ENCODE measurements at regions not wholly inside any gene's neighbourhood (a gene's known extent, or its start where the extent isn't known, plus 50 kb on each side); places are given as distances from the start of the nearest gene placed in this dataset.

- TF ChIP-seq, protein P1, sequence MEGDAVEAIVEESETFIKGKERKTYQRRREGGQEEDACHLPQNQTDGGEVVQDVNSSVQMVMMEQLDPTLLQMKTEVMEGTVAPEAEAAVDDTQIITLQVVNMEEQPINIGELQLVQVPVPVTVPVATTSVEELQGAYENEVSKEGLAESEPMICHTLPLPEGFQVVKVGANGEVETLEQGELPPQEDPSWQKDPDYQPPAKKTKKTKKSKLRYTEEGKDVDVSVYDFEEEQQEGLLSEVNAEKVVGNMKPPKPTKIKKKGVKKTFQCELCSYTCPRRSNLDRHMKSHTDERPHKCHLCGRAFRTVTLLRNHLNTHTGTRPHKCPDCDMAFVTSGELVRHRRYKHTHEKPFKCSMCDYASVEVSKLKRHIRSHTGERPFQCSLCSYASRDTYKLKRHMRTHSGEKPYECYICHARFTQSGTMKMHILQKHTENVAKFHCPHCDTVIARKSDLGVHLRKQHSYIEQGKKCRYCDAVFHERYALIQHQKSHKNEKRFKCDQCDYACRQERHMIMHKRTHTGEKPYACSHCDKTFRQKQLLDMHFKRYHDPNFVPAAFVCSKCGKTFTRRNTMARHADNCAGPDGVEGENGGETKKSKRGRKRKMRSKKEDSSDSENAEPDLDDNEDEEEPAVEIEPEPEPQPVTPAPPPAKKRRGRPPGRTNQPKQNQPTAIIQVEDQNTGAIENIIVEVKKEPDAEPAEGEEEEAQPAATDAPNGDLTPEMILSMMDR (IDR thresholded peaks at IDR 0.05) = no peak
- TF ChIP-seq EZH2 (IDR thresholded peaks at IDR 0.05; ENCODE audit: borderline replicate concordance, insufficient read depth, low read depth, low read length, poor library complexity, severe bottlenecking) = no peak
Observed at GRCh38 chr2:120515759-120516678, 170.1 kb downstream of the INHBB start.

Data from B cell (primary cell).